Activated naive CD4-positive, alpha-beta T cell treated with anti-CD3 and anti-CD28 coated beads for 36 hours (primary cell): ENCODE measurements at regions not wholly inside any gene's neighbourhood (a gene's known extent, or its start where the extent isn't known, plus 50 kb on each side); places are given as distances from the start of the nearest gene placed in this dataset.
"Not testable (repeated sequence)": the region's sequence is repeated elsewhere in the genome, so short reads cannot be mapped to it uniquely, and the experiment has no call there.

Experiments used
- CTCF ChIA-PET: fragments of 350-600 bp; sonication (Branson Sonifier 250); formaldehyde crosslinking; loops from one replicate; lab custom pipeline; 2021; ENCODE audit warnings: antibody characterized with exemption; lab: Charles Lee
- DNase-seq: peaks from one replicate; pipeline ENCODE4 v3.0.0-alpha.2; 2020
- H3K27ac Mint-ChIP-seq: one replicate; pipeline ENCODE4 v1.8.0; 2021; ENCODE audit warnings: mild to moderate bottlenecking, mixed read lengths
- H3K27me3 Mint-ChIP-seq: one replicate; pipeline ENCODE4 v1.8.0; 2021; ENCODE audit warnings: low read depth, mixed read lengths
- H3K36me3 Mint-ChIP-seq: one replicate; pipeline ENCODE4 v1.8.0; 2021; ENCODE audit warnings: low read depth, mixed read lengths
- H3K4me1 Mint-ChIP-seq: one replicate; pipeline ENCODE4 v1.8.0; 2021; ENCODE audit warnings: low read depth, mixed read lengths
- H3K4me3 Mint-ChIP-seq: one replicate; pipeline ENCODE4 v1.8.0; 2021; ENCODE audit warnings: mild to moderate bottlenecking, moderate library complexity, mixed read lengths
- H3K9me3 Mint-ChIP-seq: one replicate; pipeline ENCODE4 v1.8.0; 2021; ENCODE audit warnings: mixed read lengths
- intact Hi-C: fragments of 100-400 bp; cut with micrococcal nuclease; formaldehyde crosslinking; loops from one replicate; pipeline ENCODE4 v1.15.1; 2023

GRCh38 chr10:62684911-62685310 lies 119.6 kb upstream of the ADO start:
- Mint-ChIP-seq H3K9me3 (peaks cover 17% of the 10 kb centered on the region), H3K27me3 (no peaks in the 10 kb centered on the region), H3K36me3 (peaks cover 14% of the 10 kb centered on the region), H3K4me3 (no peak overlapping the region), H3K4me1 (peaks cover 45% of the 10 kb centered on the region), H3K27ac (no peak overlapping the region)
- intact Hi-C loops = loop anchor here (5.0 kb wide), 2 partner anchors 783 to 1022 kb away; partner anchors contain the start of gene ARID5B
- CTCF ChIA-PET = interaction anchor here (1.1 kb wide), 1 partner anchor 45 kb away, joined by 5 read pairs; no protein-coding TSS in a partner anchor
- DNase-seq = no peak

DNA sequence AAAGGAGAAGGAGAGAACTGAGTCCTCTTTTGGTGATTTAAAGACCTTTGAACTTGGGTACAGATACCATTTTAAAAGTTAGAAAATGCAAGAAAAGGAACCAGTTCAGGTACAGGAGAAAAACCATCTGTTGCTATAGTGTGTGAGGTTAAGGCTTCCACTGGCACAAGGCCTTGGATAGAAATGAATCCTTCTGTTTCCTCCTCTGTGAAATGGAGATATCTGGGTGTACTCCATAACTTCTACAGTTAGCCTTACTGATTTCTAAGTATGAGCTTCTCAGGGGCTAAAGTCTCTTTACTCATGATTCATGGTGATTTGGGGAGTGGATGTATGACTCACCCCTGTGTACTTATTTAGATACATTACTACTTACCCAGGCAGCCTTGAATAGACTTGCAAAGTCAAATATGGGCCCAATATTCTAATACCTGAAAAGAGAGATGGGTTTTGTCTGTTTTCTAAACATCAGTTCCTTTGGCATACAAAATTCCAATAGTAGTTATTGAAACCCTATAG lies 117.2 kb upstream of the ADO start:
- peaks cover 42% of the 10 kb centered on the region for H3K4me1 Mint-ChIP-seq
- intact Hi-C loops = no loop called here
- H3K4me3 Mint-ChIP-seq = no peak overlapping the region

DNA sequence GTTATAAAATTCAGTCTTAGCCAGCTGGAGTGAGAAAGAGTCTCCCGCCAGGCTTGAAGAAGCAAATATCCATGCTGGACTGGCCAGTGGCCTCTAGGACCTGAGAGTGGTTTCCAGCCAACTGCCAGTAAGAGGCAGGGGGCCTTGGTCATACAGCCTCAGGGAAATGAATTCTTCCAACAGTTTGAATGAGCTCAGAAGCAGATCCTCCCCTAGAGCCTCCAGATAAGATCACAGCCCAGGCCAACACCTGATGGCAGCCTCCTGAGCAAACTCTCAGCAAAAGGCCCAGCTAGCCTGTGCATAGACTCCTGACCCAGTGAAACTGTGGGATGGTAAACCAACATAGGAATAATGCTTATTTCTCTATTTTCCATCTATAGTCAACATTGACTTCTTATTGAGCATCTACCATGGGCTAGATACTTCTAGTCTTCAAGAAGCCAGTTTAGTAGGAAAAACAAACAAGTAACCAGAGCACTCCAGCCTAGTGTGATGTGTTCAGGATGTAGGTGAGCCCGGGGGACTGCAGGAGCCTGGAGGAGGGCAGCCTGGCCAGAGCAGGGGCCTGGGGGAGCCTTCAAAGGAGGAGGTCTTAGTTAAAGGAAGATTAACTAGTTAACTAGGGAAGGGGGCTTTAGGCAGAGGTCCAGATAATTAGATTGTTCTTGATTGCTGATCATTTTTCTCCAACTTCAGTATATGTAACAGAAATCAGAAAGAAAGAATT lies 115.4 kb upstream of the ADO start:
- CTCF ChIA-PET = interaction anchor here (0.6 to 1.3 kb wide), 2 partner anchors 19 to 50 kb away, joined by 3 to 6 read pairs; no protein-coding TSS in a partner anchor
- peaks cover 14% of the 10 kb centered on the region for H3K36me3 Mint-ChIP-seq
- no peaks in the 10 kb centered on the region for H3K27me3 Mint-ChIP-seq
- no peak overlapping the region for H3K4me3 Mint-ChIP-seq
- H3K4me1 Mint-ChIP-seq = peaks cover 36% of the 10 kb centered on the region
- intact Hi-C loops = no loop called here
- H3K9me3 Mint-ChIP-seq = peaks cover 17% of the 10 kb centered on the region
- H3K27ac Mint-ChIP-seq = no peak overlapping the region
- no peak for DNase-seq

More for the DNA sequence above, 117.2 kb upstream of the ADO start:
- Mint-ChIP-seq H3K27me3 (no peaks in the 10 kb centered on the region), H3K9me3 (peaks cover 17% of the 10 kb centered on the region), H3K36me3 (peaks cover 14% of the 10 kb centered on the region), H3K27ac (no peak overlapping the region)
- CTCF ChIA-PET = no interaction called here
- DNase-seq = no peak

GRCh38 chr10:62689712-62690111 lies 114.8 kb upstream of the ADO start:
- Mint-ChIP-seq H3K27ac (peak overlapping the region; percentile 23), H3K27me3 (no peaks in the 10 kb centered on the region), H3K9me3 (peaks cover 17% of the 10 kb centered on the region), H3K4me1 (peaks cover 38% of the 10 kb centered on the region), H3K4me3 (peak overlapping the region; percentile 6), H3K36me3 (peaks cover 14% of the 10 kb centered on the region)
- intact Hi-C loops = no loop called here
- CTCF ChIA-PET = interaction anchor here (0.6 to 1.5 kb wide), 3 partner anchors 8 to 50 kb away, joined by 3 to 7 read pairs (median 6); no protein-coding TSS in a partner anchor
- DNase-seq = no peak

DNA sequence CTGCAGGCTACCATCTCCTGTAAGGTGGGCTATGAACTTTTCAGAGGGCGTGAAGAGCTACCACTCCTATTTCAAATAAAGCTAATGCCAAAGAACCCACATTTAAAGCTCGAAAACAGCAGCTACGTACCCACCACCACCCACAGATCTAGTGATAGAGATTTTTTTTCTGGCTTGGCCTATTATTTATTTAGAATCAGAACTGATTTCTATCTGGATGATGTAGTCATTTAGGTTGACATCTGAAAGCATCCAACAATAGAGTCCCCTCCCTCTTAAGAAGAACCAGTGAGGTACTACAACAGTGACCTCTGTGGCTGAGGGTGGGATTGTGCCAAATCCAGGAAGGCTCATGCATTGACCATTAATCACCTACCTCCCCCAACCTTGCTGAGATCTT lies 113.8 kb upstream of the ADO start:
- CTCF ChIA-PET = interaction anchor here (1.5 kb wide), 1 partner anchor 9 kb away, joined by 7 read pairs; no protein-coding TSS in a partner anchor
- peaks cover 42% of the 10 kb centered on the region for H3K4me1 Mint-ChIP-seq

GRCh38 chr10:62691336-62691735 lies 113.2 kb upstream of the ADO start:
- Mint-ChIP-seq H3K4me3 (no peak overlapping the region), H3K9me3 (peaks cover 13% of the 10 kb centered on the region), H3K27ac (no peak overlapping the region), H3K4me1 (peaks cover 42% of the 10 kb centered on the region), H3K36me3 (peaks cover 11% of the 10 kb centered on the region), H3K27me3 (no peaks in the 10 kb centered on the region)
- CTCF ChIA-PET = no interaction called here
- intact Hi-C loops = no loop called here
- no peak for DNase-seq

More for the DNA sequence above, 113.8 kb upstream of the ADO start:
- intact Hi-C loops = no loop called here
- peak; percentile 18 for DNase-seq
- peaks cover 14% of the 10 kb centered on the region for H3K36me3 Mint-ChIP-seq
- no peak overlapping the region for H3K27ac Mint-ChIP-seq
- no peak overlapping the region for H3K4me3 Mint-ChIP-seq
- H3K27me3 Mint-ChIP-seq = no peaks in the 10 kb centered on the region
- peaks cover 17% of the 10 kb centered on the region for H3K9me3 Mint-ChIP-seq

DNA sequence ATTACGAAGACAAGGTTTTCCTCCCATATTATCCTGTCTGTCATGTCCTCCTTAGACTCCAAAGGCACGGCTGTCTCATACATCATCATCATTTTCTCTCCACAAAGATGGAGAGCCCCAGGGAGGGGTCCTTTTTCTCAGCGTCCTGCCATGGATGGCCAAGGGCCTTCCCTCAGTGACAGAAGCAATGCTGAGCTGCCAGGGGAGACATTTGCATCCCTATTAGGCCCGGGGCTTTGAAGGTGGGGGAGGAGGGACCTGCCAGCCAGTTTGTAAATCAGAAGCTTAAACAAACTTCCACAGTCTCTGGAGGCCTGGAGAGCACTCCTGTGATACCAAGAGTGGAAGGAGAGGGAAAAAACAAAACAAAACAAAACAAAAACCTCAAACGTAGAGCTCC lies 112.4 kb upstream of the ADO start:
- Mint-ChIP-seq H3K27me3 (no peaks in the 10 kb centered on the region), H3K36me3 (peaks cover 4% of the 10 kb centered on the region), H3K27ac (no peak overlapping the region), H3K9me3 (peaks cover 7% of the 10 kb centered on the region), H3K4me1 (peaks cover 40% of the 10 kb centered on the region), H3K4me3 (no peak overlapping the region)
- CTCF ChIA-PET = no interaction called here
- intact Hi-C loops = no loop called here
- no peak for DNase-seq

- no peak for DNase-seq
- Mint-ChIP-seq H3K4me1 (peaks cover 37% of the 10 kb centered on the region), H3K4me3 (no peak overlapping the region), H3K36me3 (no peaks in the 10 kb centered on the region), H3K27ac (no peak overlapping the region), H3K9me3 (peaks cover 1% of the 10 kb centered on the region), H3K27me3 (no peaks in the 10 kb centered on the region)
- intact Hi-C loops = no loop called here
- CTCF ChIA-PET = interaction anchor here (1.3 kb wide), 1 partner anchor 124 kb away, joined by 3 read pairs; no protein-coding TSS in a partner anchor
Observed at GRCh38 chr10:62693306-62693705, 111.2 kb upstream of the ADO start.

- CTCF ChIA-PET = interaction anchor here (1.3 kb wide), 1 partner anchor 123 kb away, joined by 3 read pairs; no protein-coding TSS in a partner anchor
- intact Hi-C loops = no loop called here
- H3K27me3 Mint-ChIP-seq = no peaks in the 10 kb centered on the region
- no peak for DNase-seq
- H3K4me3 Mint-ChIP-seq = no peak overlapping the region
- peaks cover 6% of the 10 kb centered on the region for H3K36me3 Mint-ChIP-seq
- H3K4me1 Mint-ChIP-seq = peaks cover 29% of the 10 kb centered on the region
- H3K27ac Mint-ChIP-seq = no peak overlapping the region
- H3K9me3 Mint-ChIP-seq = peaks cover 13% of the 10 kb centered on the region
Observed at GRCh38 chr10:62694537-62695126, 109.9 kb upstream of the ADO start.

GRCh38 chr10:62696798-62697197 lies 107.7 kb upstream of the ADO start:
- CTCF ChIA-PET = interaction anchor here (2.1 kb wide), 1 partner anchor 87 kb away, joined by 7 read pairs; no protein-coding TSS in a partner anchor
- intact Hi-C loops = no loop called here
- no peak overlapping the region for H3K4me3 Mint-ChIP-seq
- no peaks in the 10 kb centered on the region for H3K27me3 Mint-ChIP-seq
- DNase-seq = no peak
- peaks cover 19% of the 10 kb centered on the region for H3K9me3 Mint-ChIP-seq
- H3K36me3 Mint-ChIP-seq = peaks cover 6% of the 10 kb centered on the region
- H3K27ac Mint-ChIP-seq = no peak overlapping the region
- peaks cover 9% of the 10 kb centered on the region for H3K4me1 Mint-ChIP-seq

- H3K4me1 Mint-ChIP-seq = peaks cover 7% of the 10 kb centered on the region
- DNase-seq = no peak
- no peak overlapping the region for H3K27ac Mint-ChIP-seq
- peaks cover under 1% of the 10 kb centered on the region for H3K27me3 Mint-ChIP-seq
- H3K4me3 Mint-ChIP-seq = no peak overlapping the region
- intact Hi-C loops = no loop called here
- peaks cover 24% of the 10 kb centered on the region for H3K9me3 Mint-ChIP-seq
- peaks cover 6% of the 10 kb centered on the region for H3K36me3 Mint-ChIP-seq
- CTCF ChIA-PET = no interaction called here
Observed at GRCh38 chr10:62699148-62699547, 105.4 kb upstream of the ADO start.

GRCh38 chr10:62704121-62704520 lies 100.4 kb upstream of the ADO start:
- DNase-seq, H3K27ac Mint-ChIP-seq, H3K4me3 Mint-ChIP-seq, H3K27me3 Mint-ChIP-seq, H3K4me1 Mint-ChIP-seq, H3K36me3 Mint-ChIP-seq, intact Hi-C loops: not testable (repeated sequence)
- H3K9me3 Mint-ChIP-seq = peaks cover 15% of the 10 kb centered on the region
- CTCF ChIA-PET = interaction anchor here (0.6 kb wide), 1 partner anchor 492 kb away, joined by 3 read pairs; no protein-coding TSS in a partner anchor
